Suprapubic skin (tissue), 4 donors: ENCODE measurements at regions not wholly inside any gene's neighbourhood (a gene's known extent, or its start where the extent isn't known, plus 50 kb on each side); places are given as distances from the start of the nearest gene placed in this dataset.

Experiments used
- CTCF ChIP-seq, 2 donors: fragments of 200-600 bp in 1 of 2; fragments of 450-650 bp in 1 of 2; sonication (generic) in 1 of 2; IDR thresholded peaks; one replicate each; pipeline ENCODE4 v1.5.1; 2016 to 2019; ENCODE audit warnings: antibody characterized with exemption in 2 of 2, mild to moderate bottlenecking in 1 of 2, moderate library complexity in 1 of 2
- POLR2A ChIP-seq, 2 donors: fragments of 450-650 bp; IDR thresholded peaks; one replicate each; pipeline ENCODE4 v1.6.1; 2017; ENCODE audit warnings: antibody characterized with exemption in 2 of 2, mild to moderate bottlenecking in 2 of 2, moderate library complexity in 2 of 2
- POLR2AphosphoS5 ChIP-seq, 3 donors: sonication (generic); formaldehyde crosslinking; IDR thresholded peaks; one replicate each; pipeline ENCODE4 v1.6.1; 2017; ENCODE audit warnings: antibody characterized with exemption in 3 of 3

- TF ChIP-seq CTCF (IDR thresholded peaks at IDR 0.05) (no peak), POLR2A (IDR thresholded peaks at IDR 0.05) (no peak), POLR2AphosphoS5 (IDR thresholded peaks at IDR 0.05) (no peak)
Observed at GRCh38 chr2:234355808-234356365, 141.0 kb downstream of the ARL4C start.
